ENCODE measurements at regions not wholly inside any gene's neighbourhood (a gene's known extent, or its start where the extent isn't known, plus 50 kb on each side); places are given as distances from the start of the nearest gene placed in this dataset.

GRCh38 chr3:83873550-83873949 lies 1085.2 kb upstream of the CADM2 start:
- TF ChIP-seq PRDM15 (CRISPR knock-in tag; IDR thresholded peaks at IDR 0.05) (no peak), MXI1 (IDR thresholded peaks at IDR 0.05; ENCODE audit: low read depth, low read length) (no peak)

All from GM12878 (cell line).